ENCODE measurements at regions not wholly inside any gene's neighbourhood (a gene's known extent, or its start where the extent isn't known, plus 50 kb on each side); places are given as distances from the start of the nearest gene placed in this dataset.

- TF ChIP-seq CTCF (IDR thresholded peaks at IDR 0.05) (no peak), POLR2A (IDR thresholded peaks at IDR 0.05) (no peak), EP300 (IDR thresholded peaks at IDR 0.05) (no peak), POLR2AphosphoS5 (IDR thresholded peaks at IDR 0.05) (no peak)
These were observed 75.9 kb upstream of the MAP4K3 start for GRCh38 chr2:39512941-39513340.
